ENCODE measurements at regions not wholly inside any gene's neighbourhood (a gene's known extent, or its start where the extent isn't known, plus 50 kb on each side); places are given as distances from the start of the nearest gene placed in this dataset.

DNA sequence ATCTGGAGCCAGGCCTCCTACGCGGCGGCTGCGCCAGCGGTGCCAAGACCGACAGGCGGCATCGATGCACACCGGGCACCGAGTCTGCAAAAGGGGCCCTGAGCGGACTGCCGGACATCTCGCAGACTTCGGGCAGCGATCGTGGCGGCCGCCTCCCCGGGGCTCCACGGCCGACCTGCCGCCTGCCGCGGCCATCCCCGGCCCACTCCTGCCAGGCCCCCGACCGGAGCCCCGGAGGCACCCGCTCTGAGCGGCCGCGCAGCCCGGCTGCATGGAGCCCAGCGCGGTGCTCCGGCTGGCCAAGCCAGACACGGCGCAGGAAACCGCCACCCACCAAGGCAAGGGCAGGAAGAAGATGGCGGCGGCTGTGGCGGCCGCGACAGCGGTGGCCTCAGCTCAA, 154.2 kb upstream of the KCTD7 start:
- no peaks in the 10 kb centered on the region for H3F3A ChIP-seq (replicated peaks; ENCODE audit: low read depth)
- TF ChIP-seq JUNB (IDR thresholded peaks at IDR 0.05; ENCODE audit: unreplicated experiment): no peak
- no peak for TF ChIP-seq ZNF114 (CRISPR knock-in tag; IDR thresholded peaks at IDR 0.05)
- TF ChIP-seq EZH2 (IDR thresholded peaks at IDR 0.05; ENCODE audit: low read depth, unreplicated experiment): no peak
- TF ChIP-seq CREB1 (CRISPR knock-in tag; IDR thresholded peaks at IDR 0.05; ENCODE audit: low read depth): no peak
- TF ChIP-seq, protein P1, sequence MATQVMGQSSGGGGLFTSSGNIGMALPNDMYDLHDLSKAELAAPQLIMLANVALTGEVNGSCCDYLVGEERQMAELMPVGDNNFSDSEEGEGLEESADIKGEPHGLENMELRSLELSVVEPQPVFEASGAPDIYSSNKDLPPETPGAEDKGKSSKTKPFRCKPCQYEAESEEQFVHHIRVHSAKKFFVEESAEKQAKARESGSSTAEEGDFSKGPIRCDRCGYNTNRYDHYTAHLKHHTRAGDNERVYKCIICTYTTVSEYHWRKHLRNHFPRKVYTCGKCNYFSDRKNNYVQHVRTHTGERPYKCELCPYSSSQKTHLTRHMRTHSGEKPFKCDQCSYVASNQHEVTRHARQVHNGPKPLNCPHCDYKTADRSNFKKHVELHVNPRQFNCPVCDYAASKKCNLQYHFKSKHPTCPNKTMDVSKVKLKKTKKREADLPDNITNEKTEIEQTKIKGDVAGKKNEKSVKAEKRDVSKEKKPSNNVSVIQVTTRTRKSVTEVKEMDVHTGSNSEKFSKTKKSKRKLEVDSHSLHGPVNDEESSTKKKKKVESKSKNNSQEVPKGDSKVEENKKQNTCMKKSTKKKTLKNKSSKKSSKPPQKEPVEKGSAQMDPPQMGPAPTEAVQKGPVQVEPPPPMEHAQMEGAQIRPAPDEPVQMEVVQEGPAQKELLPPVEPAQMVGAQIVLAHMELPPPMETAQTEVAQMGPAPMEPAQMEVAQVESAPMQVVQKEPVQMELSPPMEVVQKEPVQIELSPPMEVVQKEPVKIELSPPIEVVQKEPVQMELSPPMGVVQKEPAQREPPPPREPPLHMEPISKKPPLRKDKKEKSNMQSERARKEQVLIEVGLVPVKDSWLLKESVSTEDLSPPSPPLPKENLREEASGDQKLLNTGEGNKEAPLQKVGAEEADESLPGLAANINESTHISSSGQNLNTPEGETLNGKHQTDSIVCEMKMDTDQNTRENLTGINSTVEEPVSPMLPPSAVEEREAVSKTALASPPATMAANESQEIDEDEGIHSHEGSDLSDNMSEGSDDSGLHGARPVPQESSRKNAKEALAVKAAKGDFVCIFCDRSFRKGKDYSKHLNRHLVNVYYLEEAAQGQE (IDR thresholded peaks at IDR 0.05; ENCODE audit: unreplicated experiment): no peak
- TF ChIP-seq, protein P2, sequence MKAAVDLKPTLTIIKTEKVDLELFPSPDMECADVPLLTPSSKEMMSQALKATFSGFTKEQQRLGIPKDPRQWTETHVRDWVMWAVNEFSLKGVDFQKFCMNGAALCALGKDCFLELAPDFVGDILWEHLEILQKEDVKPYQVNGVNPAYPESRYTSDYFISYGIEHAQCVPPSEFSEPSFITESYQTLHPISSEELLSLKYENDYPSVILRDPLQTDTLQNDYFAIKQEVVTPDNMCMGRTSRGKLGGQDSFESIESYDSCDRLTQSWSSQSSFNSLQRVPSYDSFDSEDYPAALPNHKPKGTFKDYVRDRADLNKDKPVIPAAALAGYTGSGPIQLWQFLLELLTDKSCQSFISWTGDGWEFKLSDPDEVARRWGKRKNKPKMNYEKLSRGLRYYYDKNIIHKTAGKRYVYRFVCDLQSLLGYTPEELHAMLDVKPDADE (IDR thresholded peaks at IDR 0.05): no peak
- TF ChIP-seq NANOG (IDR thresholded peaks at IDR 0.05; ENCODE audit: borderline replicate concordance): no peak
- TF ChIP-seq, protein P3, sequence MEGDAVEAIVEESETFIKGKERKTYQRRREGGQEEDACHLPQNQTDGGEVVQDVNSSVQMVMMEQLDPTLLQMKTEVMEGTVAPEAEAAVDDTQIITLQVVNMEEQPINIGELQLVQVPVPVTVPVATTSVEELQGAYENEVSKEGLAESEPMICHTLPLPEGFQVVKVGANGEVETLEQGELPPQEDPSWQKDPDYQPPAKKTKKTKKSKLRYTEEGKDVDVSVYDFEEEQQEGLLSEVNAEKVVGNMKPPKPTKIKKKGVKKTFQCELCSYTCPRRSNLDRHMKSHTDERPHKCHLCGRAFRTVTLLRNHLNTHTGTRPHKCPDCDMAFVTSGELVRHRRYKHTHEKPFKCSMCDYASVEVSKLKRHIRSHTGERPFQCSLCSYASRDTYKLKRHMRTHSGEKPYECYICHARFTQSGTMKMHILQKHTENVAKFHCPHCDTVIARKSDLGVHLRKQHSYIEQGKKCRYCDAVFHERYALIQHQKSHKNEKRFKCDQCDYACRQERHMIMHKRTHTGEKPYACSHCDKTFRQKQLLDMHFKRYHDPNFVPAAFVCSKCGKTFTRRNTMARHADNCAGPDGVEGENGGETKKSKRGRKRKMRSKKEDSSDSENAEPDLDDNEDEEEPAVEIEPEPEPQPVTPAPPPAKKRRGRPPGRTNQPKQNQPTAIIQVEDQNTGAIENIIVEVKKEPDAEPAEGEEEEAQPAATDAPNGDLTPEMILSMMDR (conservative IDR thresholded peaks at IDR 0.05; ENCODE audit: low read depth in 2 of 2): no peak
- no peak for TF ChIP-seq POLR2AphosphoS5 (IDR thresholded peaks at IDR 0.05; ENCODE audit: low read depth)
- no peak for TF ChIP-seq EZH2phosphoT487 (IDR thresholded peaks at IDR 0.05; ENCODE audit: unreplicated experiment)
- no peak for TF ChIP-seq STAT1 (IDR thresholded peaks at IDR 0.05; ENCODE audit: unreplicated experiment)
- TF ChIP-seq, protein P4, sequence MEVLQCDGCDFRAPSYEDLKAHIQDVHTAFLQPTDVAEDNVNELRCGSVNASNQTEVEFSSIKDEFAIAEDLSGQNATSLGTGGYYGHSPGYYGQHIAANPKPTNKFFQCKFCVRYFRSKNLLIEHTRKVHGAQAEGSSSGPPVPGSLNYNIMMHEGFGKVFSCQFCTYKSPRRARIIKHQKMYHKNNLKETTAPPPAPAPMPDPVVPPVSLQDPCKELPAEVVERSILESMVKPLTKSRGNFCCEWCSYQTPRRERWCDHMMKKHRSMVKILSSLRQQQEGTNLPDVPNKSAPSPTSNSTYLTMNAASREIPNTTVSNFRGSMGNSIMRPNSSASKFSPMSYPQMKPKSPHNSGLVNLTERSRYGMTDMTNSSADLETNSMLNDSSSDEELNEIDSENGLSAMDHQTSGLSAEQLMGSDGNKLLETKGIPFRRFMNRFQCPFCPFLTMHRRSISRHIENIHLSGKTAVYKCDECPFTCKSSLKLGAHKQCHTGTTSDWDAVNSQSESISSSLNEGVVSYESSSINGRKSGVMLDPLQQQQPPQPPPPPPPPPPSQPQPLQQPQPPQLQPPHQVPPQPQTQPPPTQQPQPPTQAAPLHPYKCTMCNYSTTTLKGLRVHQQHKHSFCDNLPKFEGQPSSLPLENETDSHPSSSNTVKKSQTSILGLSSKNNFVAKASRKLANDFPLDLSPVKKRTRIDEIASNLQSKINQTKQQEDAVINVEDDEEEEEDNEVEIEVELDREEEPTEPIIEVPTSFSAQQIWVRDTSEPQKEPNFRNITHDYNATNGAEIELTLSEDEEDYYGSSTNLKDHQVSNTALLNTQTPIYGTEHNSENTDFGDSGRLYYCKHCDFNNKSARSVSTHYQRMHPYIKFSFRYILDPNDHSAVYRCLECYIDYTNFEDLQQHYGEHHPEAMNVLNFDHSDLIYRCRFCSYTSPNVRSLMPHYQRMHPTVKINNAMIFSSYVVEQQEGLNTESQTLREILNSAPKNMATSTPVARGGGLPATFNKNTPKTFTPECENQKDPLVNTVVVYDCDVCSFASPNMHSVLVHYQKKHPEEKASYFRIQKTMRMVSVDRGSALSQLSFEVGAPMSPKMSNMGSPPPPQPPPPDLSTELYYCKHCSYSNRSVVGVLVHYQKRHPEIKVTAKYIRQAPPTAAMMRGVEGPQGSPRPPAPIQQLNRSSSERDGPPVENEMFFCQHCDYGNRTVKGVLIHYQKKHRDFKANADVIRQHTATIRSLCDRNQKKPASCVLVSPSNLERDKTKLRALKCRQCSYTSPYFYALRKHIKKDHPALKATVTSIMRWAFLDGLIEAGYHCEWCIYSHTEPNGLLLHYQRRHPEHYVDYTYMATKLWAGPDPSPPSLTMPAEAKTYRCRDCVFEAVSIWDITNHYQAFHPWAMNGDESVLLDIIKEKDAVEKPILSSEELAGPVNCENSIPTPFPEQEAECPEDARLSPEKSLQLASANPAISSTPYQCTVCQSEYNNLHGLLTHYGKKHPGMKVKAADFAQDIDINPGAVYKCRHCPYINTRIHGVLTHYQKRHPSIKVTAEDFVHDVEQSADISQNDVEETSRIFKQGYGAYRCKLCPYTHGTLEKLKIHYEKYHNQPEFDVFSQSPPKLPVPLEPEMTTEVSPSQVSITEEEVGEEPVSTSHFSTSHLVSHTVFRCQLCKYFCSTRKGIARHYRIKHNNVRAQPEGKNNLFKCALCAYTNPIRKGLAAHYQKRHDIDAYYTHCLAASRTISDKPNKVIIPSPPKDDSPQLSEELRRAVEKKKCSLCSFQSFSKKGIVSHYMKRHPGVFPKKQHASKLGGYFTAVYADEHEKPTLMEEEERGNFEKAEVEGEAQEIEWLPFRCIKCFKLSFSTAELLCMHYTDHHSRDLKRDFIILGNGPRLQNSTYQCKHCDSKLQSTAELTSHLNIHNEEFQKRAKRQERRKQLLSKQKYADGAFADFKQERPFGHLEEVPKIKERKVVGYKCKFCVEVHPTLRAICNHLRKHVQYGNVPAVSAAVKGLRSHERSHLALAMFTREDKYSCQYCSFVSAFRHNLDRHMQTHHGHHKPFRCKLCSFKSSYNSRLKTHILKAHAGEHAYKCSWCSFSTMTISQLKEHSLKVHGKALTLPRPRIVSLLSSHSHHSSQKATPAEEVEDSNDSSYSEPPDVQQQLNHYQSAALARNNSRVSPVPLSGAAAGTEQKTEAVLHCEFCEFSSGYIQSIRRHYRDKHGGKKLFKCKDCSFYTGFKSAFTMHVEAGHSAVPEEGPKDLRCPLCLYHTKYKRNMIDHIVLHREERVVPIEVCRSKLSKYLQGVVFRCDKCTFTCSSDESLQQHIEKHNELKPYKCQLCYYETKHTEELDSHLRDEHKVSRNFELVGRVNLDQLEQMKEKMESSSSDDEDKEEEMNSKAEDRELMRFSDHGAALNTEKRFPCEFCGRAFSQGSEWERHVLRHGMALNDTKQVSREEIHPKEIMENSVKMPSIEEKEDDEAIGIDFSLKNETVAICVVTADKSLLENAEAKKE (CRISPR knock-in tag; IDR thresholded peaks at IDR 0.05): no peak
- TF ChIP-seq ZNF331 (CRISPR knock-in tag; IDR thresholded peaks at IDR 0.05; ENCODE audit: low read depth): no peak
- DNase-seq (ENCODE audit: low spot score): no peak

More for the DNA sequence above, 154.2 kb upstream of the KCTD7 start:
- Mint-ChIP-seq H3K27me3 (ENCODE audit: insufficient read depth, low read depth, poor library complexity) (peaks cover 2% of the 10 kb centered on the region), H3K9me3 (no peaks in the 10 kb centered on the region), H3K36me3 (ENCODE audit: low read depth) (peaks cover 10% of the 10 kb centered on the region), H3K4me3 (no peak overlapping the region), H3K27ac (no peak overlapping the region), H3K4me1 (no peaks in the 10 kb centered on the region)
- no peak for ATAC-seq
- Histone ChIP-seq H4K20me1 (replicated peaks; ENCODE audit: insufficient read depth) (no peaks in the 10 kb centered on the region), H3K79me2 (replicated peaks; ENCODE audit: insufficient read depth) (no peaks in the 10 kb centered on the region), H3K4me3 (no peak overlapping the region), H3K27ac (ENCODE audit: low read depth) (no peak overlapping the region), H3K4me2 (no peak overlapping the region), H3K36me3 (ENCODE audit: insufficient read depth) (0 out of 2 replicates have a peak, but pooled peaks cover 4% of the 10 kb centered on the region), H3K4me1 (ENCODE audit: insufficient read depth) (no peaks in the 10 kb centered on the region), H3K9me2 (ENCODE audit: insufficient read depth) (no peaks in the 10 kb centered on the region), H3K27me3 (ENCODE audit: insufficient read depth) (no peaks in the 10 kb centered on the region), H2AFZ (no peak overlapping the region)
